GM23338 (cell line): ENCODE measurements at regions not wholly inside any gene's neighbourhood (a gene's known extent, or its start where the extent isn't known, plus 50 kb on each side); places are given as distances from the start of the nearest gene placed in this dataset.

ENCODE experiments used
- EZH2 ChIP-seq: fragments of 200-600 bp; sonication (generic); IDR thresholded peaks from one replicate; pipeline ENCODE4 v1.8.0; 2017; ENCODE audit warnings: antibody characterized with exemption, mild to moderate bottlenecking, low read depth; ENCODE audit not compliant: unreplicated experiment
- EZH2phosphoT487 ChIP-seq: fragments of 200-600 bp; sonication (generic); IDR thresholded peaks from one replicate; pipeline ENCODE4 v1.8.1; 2018; ENCODE audit warnings: antibody characterized with exemption; ENCODE audit not compliant: unreplicated experiment
- JUNB ChIP-seq: IDR thresholded peaks from one replicate; pipeline ENCODE4 v1.6.1; 2016; ENCODE audit warnings: antibody characterized with exemption; ENCODE audit not compliant: unreplicated experiment
- POLR2AphosphoS5 ChIP-seq: IDR thresholded peaks from 2 replicates; pipeline ENCODE4 v1.6.1; 2016; ENCODE audit warnings: antibody characterized with exemption, low read depth
- TF ChIP-seq, protein P1 (sequence below), 2 experiments: fragments of 200-600 bp in 1 of 2; sonication (generic) in 1 of 2; conservative IDR thresholded peaks; 2 replicates each; pipeline versions ENCODE4 v1.5.1 to v1.6.1; 2016 to 2017; ENCODE audit warnings: antibody characterized with exemption in 2 of 2, low read depth in 2 of 2, mild to moderate bottlenecking in 2 of 2, moderate library complexity in 1 of 2
- TF ChIP-seq, protein P2 (sequence below): IDR thresholded peaks from one replicate; pipeline ENCODE4 v1.6.1; 2018; ENCODE audit warnings: antibody characterized with exemption; ENCODE audit not compliant: unreplicated experiment
- TF ChIP-seq, protein P3 (sequence below): IDR thresholded peaks from 2 replicates; pipeline ENCODE4 v1.6.1; 2016; ENCODE audit warnings: antibody characterized with exemption

DNA sequence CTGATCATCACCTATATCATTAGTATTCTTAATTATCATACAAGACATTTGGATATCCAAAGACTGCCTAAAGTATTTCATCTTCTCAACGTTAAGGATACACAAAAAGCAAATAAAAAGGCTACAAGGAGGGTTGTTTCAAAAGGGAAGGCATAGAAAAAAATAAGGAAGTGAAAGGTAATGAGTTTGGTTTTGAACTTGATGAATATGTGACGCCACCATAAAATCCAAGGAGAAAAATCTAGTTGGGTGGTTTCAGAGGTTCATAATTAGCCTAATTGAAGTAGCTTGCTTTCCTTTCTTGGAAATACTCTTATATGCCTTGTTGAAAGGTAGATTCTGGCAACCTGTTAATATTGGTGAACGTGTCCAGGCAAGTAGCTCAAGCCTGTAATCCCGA is 96.1 kb upstream of the SGCD start:
- TF ChIP-seq, protein P1, sequence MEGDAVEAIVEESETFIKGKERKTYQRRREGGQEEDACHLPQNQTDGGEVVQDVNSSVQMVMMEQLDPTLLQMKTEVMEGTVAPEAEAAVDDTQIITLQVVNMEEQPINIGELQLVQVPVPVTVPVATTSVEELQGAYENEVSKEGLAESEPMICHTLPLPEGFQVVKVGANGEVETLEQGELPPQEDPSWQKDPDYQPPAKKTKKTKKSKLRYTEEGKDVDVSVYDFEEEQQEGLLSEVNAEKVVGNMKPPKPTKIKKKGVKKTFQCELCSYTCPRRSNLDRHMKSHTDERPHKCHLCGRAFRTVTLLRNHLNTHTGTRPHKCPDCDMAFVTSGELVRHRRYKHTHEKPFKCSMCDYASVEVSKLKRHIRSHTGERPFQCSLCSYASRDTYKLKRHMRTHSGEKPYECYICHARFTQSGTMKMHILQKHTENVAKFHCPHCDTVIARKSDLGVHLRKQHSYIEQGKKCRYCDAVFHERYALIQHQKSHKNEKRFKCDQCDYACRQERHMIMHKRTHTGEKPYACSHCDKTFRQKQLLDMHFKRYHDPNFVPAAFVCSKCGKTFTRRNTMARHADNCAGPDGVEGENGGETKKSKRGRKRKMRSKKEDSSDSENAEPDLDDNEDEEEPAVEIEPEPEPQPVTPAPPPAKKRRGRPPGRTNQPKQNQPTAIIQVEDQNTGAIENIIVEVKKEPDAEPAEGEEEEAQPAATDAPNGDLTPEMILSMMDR (conservative IDR thresholded peaks at IDR 0.05; ENCODE audit: low read depth in 2 of 2), result no peak
- TF ChIP-seq EZH2, result no peak
- TF ChIP-seq EZH2phosphoT487, result no peak
- TF ChIP-seq POLR2AphosphoS5, result no peak
- TF ChIP-seq, protein P2, sequence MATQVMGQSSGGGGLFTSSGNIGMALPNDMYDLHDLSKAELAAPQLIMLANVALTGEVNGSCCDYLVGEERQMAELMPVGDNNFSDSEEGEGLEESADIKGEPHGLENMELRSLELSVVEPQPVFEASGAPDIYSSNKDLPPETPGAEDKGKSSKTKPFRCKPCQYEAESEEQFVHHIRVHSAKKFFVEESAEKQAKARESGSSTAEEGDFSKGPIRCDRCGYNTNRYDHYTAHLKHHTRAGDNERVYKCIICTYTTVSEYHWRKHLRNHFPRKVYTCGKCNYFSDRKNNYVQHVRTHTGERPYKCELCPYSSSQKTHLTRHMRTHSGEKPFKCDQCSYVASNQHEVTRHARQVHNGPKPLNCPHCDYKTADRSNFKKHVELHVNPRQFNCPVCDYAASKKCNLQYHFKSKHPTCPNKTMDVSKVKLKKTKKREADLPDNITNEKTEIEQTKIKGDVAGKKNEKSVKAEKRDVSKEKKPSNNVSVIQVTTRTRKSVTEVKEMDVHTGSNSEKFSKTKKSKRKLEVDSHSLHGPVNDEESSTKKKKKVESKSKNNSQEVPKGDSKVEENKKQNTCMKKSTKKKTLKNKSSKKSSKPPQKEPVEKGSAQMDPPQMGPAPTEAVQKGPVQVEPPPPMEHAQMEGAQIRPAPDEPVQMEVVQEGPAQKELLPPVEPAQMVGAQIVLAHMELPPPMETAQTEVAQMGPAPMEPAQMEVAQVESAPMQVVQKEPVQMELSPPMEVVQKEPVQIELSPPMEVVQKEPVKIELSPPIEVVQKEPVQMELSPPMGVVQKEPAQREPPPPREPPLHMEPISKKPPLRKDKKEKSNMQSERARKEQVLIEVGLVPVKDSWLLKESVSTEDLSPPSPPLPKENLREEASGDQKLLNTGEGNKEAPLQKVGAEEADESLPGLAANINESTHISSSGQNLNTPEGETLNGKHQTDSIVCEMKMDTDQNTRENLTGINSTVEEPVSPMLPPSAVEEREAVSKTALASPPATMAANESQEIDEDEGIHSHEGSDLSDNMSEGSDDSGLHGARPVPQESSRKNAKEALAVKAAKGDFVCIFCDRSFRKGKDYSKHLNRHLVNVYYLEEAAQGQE, result no peak
- no peak for TF ChIP-seq JUNB
- TF ChIP-seq, protein P3, sequence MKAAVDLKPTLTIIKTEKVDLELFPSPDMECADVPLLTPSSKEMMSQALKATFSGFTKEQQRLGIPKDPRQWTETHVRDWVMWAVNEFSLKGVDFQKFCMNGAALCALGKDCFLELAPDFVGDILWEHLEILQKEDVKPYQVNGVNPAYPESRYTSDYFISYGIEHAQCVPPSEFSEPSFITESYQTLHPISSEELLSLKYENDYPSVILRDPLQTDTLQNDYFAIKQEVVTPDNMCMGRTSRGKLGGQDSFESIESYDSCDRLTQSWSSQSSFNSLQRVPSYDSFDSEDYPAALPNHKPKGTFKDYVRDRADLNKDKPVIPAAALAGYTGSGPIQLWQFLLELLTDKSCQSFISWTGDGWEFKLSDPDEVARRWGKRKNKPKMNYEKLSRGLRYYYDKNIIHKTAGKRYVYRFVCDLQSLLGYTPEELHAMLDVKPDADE, result no peak
